Prostate gland (tissue), 2 donors: ENCODE measurements at regions not wholly inside any gene's neighbourhood (a gene's known extent, or its start where the extent isn't known, plus 50 kb on each side); places are given as distances from the start of the nearest gene placed in this dataset.
A peak's percentile ranks its signal among the peaks of the same experiment; 100 is the strongest.

Experiments
- DNase-seq: peaks from one replicate; pipeline ENCODE4 v3.0.0-alpha.2; 2019; ENCODE audit warnings: low spot score
- H3K27ac ChIP-seq, 2 donors: fragments of 200-600 bp; sonication (generic); 2 replicates each; pipeline ENCODE4 v1.5.1; 2017 to 2019
- H3K27me3 ChIP-seq: fragments of 200-600 bp; sonication (generic); replicated peaks from 2 replicates; pipeline ENCODE4 v1.5.1; 2019; ENCODE audit not compliant: insufficient read depth
- H3K36me3 ChIP-seq, 2 donors: fragments of 200-600 bp; sonication (generic); 1 replicate in 1 of 2; 2 replicates in 1 of 2; pipeline versions ENCODE4 v1.5.1 to v1.8.1; 2017 to 2019
- H3K4me1 ChIP-seq: fragments of 200-600 bp; sonication (generic); replicated peaks from 2 replicates; pipeline ENCODE4 v1.5.1; 2019
- H3K4me3 ChIP-seq, 2 donors: fragments of 200-600 bp; sonication (generic); 2 replicates each; pipeline ENCODE4 v1.5.1; 2017 to 2019
- H3K9me3 ChIP-seq: fragments of 200-600 bp; sonication (generic); 2 replicates; pipeline ENCODE4 v1.5.1; 2017
- CTCF ChIP-seq, 4 experiments: fragments of 200-600 bp in 2 of 4; fragments of 450-650 bp in 2 of 4; sonication (generic) in 2 of 4; IDR thresholded peaks; 1 replicate in 3 of 4; 2 replicates in 1 of 4; pipeline ENCODE4 v1.5.1; 2016 to 2019; ENCODE audit warnings: antibody characterized with exemption in 4 of 4, mild to moderate bottlenecking in 2 of 4, moderate library complexity in 2 of 4
- POLR2A ChIP-seq: fragments of 450-650 bp; IDR thresholded peaks from one replicate; pipeline ENCODE4 v1.6.1; 2016; ENCODE audit warnings: antibody characterized with exemption, mild to moderate bottlenecking
- POLR2AphosphoS5 ChIP-seq: sonication (generic); formaldehyde crosslinking; IDR thresholded peaks from one replicate; pipeline ENCODE4 v1.6.1; 2017; ENCODE audit warnings: antibody characterized with exemption
- WGBS: methylation state at CpG from one replicate; pipeline ENCODE4 v1.1.5; 2018; 5-methylcytosine and 5-hydroxymethylcytosine counted together
- intact Hi-C: fragments of 100-400 bp; cut with DNase I; formaldehyde crosslinking; loops from one replicate; pipeline ENCODE4 v1.14.2; 2022

GRCh38 chr9:108274971-108275370, 580.8 kb downstream of the ACTL7B start:
- intact Hi-C loops = loop anchor here (5.0 to 10.0 kb wide), 3 partner anchors 290 to 788 kb away; partner anchors contain the start of gene KLF4
- TF ChIP-seq CTCF (IDR thresholded peaks at IDR 0.05) (no peak), POLR2AphosphoS5 (no peak), POLR2A (no peak)
- H3K9me3 ChIP-seq = no peaks in the 10 kb centered on the region
- DNase-seq = no peak
- no peaks in the 10 kb centered on the region for H3K27me3 ChIP-seq
- 91% methylated on average over 5 of the region's 5 CpGs for WGBS
- peaks cover 5% of the 10 kb centered on the region for H3K4me1 ChIP-seq
- no peak overlapping the region for H3K27ac ChIP-seq
- H3K36me3 ChIP-seq = no peaks in the 10 kb centered on the region
- H3K4me3 ChIP-seq = no peak overlapping the region

GRCh38 chr9:108273988-108274387, 581.8 kb downstream of the ACTL7B start:
- intact Hi-C loops = loop anchor here (5.0 to 10.0 kb wide), 3 partner anchors 291 to 787 kb away; partner anchors contain the start of gene KLF4
- no peak for TF ChIP-seq POLR2AphosphoS5
- TF ChIP-seq CTCF (IDR thresholded peaks at IDR 0.05) = no peak
- TF ChIP-seq POLR2A = no peak
- no peaks in the 10 kb centered on the region for H3K27me3 ChIP-seq
- no peaks in the 10 kb centered on the region for H3K36me3 ChIP-seq
- peaks cover 5% of the 10 kb centered on the region for H3K4me1 ChIP-seq
- no peaks in the 10 kb centered on the region for H3K9me3 ChIP-seq
- H3K4me3 ChIP-seq = no peak overlapping the region
- 98% methylated on average over 2 of the region's 2 CpGs for WGBS
- DNase-seq = no peak
- H3K27ac ChIP-seq = no peak overlapping the region

GRCh38 chr9:108272349-108272899, 583.4 kb downstream of the ACTL7B start:
- Histone ChIP-seq H3K4me1 (no peaks in the 10 kb centered on the region), H3K36me3 (no peaks in the 10 kb centered on the region), H3K27ac (peak overlapping the region; percentile 82 to 85), H3K4me3 (peak overlapping the region; percentile 4 to 20), H3K27me3 (no peaks in the 10 kb centered on the region), H3K9me3 (no peaks in the 10 kb centered on the region)
- DNase-seq = peak; percentile 49
- TF ChIP-seq CTCF (IDR thresholded peaks at IDR 0.05) = peak; percentile 63 to 72 (median 65)
- TF ChIP-seq POLR2AphosphoS5 = no peak
- intact Hi-C loops = loop anchor here (5.0 to 10.0 kb wide), 3 partner anchors 292 to 785 kb away; partner anchors contain the start of gene KLF4
- WGBS = 42% methylated on average over 7 of the region's 7 CpGs

- H3K9me3 ChIP-seq = no peaks in the 10 kb centered on the region
- TF ChIP-seq POLR2A = no peak
- peak; percentile 85 for TF ChIP-seq POLR2AphosphoS5
- H3K27ac ChIP-seq = peak overlapping the region; percentile 82 to 85
- H3K36me3 ChIP-seq = no peaks in the 10 kb centered on the region
- H3K4me1 ChIP-seq = no peaks in the 10 kb centered on the region
- no peaks in the 10 kb centered on the region for H3K27me3 ChIP-seq
- 32% methylated on average over 5 of the region's 5 CpGs for WGBS
- peak overlapping the region; percentile 4 to 20 for H3K4me3 ChIP-seq
- intact Hi-C loops = loop anchor here (5.0 to 10.0 kb wide), 3 partner anchors 293 to 784 kb away; partner anchors contain the start of gene KLF4
- peak; percentile 65 for DNase-seq
Observed at GRCh38 chr9:108271646-108272348, 584.0 kb downstream of the ACTL7B start.

- 88% methylated on average over 7 of the region's 7 CpGs for WGBS
- no peak for DNase-seq
- H3K9me3 ChIP-seq = no peaks in the 10 kb centered on the region
- H3K36me3 ChIP-seq = no peaks in the 10 kb centered on the region
- TF ChIP-seq POLR2AphosphoS5 (no peak), POLR2A (no peak), CTCF (IDR thresholded peaks at IDR 0.05) (no peak)
- intact Hi-C loops = loop anchor here (5.0 to 10.0 kb wide), 3 partner anchors 294 to 784 kb away; partner anchors contain the start of gene KLF4
- no peaks in the 10 kb centered on the region for H3K27me3 ChIP-seq
- H3K4me3 ChIP-seq = no peak overlapping the region
- H3K27ac ChIP-seq = peak overlapping the region; percentile 82 to 85
- H3K4me1 ChIP-seq = no peaks in the 10 kb centered on the region
Observed at GRCh38 chr9:108271236-108271635, 584.5 kb downstream of the ACTL7B start.
